NCI-H2196 (cell line): ENCODE measurements at regions not wholly inside any gene's neighbourhood (a gene's known extent, or its start where the extent isn't known, plus 50 kb on each side); places are given as distances from the start of the nearest gene placed in this dataset.
A peak's percentile ranks its signal among the peaks of the same experiment; 100 is the strongest.

ENCODE experiments used
- DNase-seq: peaks from one replicate; lab custom pipeline; 2025; ENCODE audit not compliant: unreplicated experiment; lab: John Stamatoyannopoulos, UW

DNA sequence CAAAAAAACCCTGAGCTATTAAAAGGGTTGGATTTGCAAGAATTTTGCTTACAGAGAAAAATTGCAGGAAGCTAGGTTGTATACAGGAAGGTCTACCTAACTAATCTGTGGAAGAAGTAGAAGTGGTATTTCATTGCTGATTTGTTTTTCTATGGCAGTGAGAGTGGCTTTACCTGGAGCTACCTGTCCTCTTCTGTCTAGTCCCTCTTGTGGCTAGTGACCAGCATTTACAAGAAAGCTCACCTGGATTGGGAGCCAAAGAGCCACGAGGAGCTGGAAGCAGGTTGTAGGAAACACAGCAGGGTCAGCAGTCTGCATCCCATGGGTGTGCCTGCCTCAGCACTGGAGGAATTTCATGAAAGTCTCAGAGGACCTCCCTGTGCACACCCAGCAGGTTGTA is 120.3 kb upstream of the RALGAPA2 start:
- no peak for DNase-seq

DNA sequence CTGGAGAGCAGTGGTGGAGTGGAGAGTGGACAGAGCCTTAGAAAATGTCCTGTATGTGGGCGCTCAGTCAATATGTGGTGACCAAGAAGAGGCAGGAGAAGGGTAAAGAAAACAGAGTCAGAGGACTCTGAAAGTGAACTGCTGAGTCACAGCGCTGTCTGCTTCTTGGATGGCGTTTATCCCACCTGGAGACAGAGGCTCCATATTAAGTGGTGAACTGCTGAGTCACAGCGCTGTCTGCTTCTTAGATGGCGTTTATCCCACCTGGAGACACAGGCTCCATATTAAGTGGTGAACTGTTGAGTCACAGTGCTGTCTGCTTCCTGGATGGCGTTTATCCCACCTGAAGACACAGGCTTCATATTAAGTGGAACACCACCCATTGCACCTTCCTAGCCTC is 119.3 kb upstream of the RALGAPA2 start:
- DNase-seq, result no peak

DNA sequence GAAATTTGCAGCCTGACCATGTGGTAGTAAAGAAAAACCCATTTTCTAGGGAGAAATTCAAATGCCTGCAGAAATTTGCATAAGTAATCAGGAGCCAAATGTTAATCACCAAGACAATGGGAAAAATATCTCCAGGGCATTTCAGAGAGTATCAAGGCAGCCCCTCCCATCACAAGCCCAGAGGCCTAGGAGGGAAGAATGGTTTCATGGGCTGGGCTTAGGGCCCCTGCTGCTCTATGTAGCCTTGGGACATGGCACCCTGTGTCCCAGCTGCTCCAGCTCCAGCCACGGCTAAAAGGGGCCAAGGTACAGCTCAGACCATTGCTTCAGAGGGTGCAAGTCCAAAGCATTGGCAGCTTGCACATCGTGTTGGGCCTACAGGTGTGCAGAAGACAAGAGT is 117.2 kb upstream of the RALGAPA2 start:
- DNase-seq, result no peak

DNA sequence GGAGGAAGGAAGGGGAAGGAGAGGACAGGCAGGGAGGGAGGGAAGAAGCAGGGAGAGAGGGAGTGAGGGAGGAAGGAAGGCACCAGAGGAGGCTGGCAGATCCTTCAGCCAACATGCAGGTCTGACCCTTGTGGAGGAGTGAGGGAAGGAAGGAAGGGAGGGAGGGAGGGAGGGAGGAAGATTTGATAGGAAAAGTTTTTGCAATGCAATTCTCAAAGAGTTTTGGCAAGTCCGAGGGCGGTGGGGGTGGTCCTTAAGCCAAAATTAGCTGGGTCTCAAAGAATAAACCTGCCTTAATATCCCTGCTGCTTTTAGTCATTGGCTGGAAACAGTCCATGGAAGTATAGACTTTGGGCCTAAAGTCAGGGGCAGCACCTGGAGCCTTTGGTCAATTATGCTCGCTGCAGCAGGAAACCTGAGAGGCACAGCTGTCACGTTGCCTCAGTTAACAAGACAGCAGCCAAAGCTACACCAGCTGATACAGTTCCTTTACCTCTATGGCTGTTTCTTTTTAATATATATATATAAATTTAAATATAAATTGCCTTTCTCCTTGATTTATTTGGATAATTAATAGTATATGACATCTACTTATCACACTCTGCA is 115.7 kb upstream of the RALGAPA2 start:
- DNase-seq, result peak; percentile 26

DNA sequence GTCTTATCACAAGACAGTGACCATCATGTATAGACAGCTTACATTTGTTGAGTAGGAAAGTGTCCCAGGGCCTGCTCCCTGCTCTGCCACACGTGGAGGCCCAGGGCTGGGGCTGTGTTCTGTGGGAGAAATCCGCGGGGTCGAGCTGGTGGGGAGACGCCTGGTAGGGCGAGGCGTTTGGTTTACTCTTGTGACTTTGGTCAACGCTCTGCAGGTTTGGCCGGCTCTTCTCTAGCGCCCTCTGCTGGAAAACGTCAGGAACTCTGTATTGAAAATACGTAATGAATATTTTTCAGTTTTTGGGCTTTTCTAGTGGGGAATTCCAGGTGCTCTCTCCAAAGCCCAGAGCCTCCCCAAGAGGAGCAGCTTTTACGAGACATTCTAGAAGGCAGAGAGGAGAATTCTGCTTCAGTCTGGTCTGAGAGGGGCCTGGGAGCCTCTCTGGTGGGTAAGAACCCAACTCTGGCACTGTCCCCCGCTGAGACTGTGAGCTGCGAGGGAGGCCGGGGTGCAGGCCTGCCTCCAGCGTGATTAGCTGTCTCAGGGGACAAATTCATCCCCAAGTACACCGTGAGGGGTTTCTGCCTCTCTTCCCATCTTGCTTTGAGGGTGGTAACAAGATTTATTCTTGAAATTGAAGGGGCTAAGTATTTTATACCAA is 112.6 kb upstream of the RALGAPA2 start:
- DNase-seq, result peak; percentile 72

DNA sequence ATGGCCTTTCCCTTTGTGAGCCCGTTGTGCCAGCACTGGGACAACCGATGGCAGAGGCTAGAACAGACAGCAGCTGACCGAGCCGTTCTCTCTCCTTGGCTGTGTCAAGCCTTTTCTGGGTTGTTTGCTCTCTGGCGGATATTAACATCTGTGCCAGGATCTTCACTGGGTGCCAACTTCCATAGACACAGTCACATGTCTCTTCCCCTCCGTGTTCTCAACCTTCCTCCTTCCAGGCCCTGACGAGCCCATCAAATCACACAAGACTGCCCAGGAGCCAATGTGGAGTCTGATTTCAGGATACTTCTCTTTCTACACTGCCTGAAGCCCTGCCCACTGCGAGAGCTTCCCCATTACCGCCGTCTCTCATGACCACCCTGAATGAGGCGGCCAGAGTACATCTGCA is 111.0 kb upstream of the RALGAPA2 start:
- DNase-seq, result peak; percentile 33

DNA sequence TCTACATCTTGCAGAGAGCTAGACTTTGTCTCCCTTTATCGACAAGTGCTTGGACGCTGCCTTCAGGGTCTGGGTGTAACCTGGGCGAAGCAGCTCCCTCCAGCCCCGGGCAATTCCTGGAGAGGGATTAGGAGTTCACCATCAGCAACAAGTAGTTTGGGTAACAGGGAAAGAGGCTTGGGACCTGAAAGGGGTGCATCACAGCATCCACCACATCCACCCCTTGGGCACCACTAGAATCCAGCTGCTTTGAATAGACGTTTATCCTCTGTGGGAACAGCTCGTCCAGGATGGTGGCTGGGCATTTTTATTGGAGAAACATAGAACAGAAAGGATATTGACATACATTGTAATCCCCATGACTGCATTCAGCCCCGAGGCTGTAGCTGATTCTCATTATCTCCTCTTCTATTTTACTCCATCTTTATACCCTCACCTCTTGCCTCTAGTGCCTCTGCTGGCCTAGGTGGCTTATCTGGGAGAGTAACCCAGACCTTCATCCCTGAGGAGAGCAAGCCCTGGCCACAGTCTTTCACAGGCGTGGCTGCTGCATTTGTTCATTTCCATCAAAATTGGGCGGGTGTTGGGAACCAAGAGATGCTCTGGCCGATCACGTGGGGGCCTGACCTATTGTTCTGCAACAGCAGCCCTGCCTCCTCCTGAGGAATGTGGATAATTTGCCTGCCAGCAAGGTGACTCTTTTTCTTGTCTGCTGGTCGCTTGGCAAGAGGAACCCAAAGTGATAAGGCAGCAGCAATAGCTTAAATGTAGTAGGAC is 109.2 kb upstream of the RALGAPA2 start:
- no peak for DNase-seq

DNA sequence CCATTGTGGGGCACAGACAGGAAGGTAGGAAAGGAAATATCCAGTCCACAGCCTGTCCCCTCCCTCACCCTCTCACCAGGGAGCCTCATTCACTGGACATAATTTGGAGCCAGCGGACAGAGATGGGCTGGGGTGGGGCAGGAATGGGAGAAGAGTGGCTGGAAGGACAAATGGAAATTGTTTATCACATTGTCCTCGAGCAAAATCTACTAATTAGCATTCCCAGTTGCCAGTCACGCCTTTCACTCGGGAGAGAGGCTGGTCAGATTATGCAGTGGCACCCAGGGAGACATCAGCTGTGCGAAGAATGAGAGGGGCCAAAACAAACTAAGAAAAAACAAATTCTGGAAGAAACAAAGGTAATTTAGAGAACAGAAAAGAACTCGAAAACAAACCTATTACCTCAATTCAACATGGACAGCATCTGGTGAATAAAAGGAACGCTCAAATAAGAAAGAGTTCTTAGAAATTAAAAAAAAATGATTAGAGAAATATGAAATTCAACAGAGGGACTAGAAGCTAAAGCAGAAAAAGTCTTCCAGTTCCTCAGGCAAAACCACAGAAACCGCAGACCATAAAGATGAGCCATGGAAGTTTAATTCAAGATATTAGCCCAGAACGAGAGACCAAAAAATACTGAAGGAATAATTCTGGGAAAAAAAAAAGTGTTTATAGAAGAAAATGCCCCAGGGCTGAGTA is 108.5 kb upstream of the RALGAPA2 start:
- DNase-seq, result no peak

DNA sequence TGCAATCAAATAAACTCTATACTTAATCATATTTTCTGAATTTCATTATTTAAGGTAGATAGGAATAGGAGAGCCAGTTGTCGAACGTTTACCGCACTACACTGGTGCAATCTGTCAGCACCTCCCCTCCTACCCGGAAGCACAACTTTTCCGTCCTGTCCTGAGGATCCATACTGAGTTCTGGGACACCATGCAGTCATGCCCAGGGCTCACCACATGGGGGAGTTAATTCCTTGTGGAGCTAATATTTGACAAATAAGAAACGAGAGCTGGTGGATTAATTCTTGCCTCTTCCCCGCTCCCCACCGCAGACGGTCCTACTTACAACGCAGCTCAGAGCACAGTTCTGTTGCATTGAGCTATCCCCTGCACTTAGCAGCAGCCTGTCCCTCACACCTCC is 107.7 kb upstream of the RALGAPA2 start:
- DNase-seq, result no peak

DNA sequence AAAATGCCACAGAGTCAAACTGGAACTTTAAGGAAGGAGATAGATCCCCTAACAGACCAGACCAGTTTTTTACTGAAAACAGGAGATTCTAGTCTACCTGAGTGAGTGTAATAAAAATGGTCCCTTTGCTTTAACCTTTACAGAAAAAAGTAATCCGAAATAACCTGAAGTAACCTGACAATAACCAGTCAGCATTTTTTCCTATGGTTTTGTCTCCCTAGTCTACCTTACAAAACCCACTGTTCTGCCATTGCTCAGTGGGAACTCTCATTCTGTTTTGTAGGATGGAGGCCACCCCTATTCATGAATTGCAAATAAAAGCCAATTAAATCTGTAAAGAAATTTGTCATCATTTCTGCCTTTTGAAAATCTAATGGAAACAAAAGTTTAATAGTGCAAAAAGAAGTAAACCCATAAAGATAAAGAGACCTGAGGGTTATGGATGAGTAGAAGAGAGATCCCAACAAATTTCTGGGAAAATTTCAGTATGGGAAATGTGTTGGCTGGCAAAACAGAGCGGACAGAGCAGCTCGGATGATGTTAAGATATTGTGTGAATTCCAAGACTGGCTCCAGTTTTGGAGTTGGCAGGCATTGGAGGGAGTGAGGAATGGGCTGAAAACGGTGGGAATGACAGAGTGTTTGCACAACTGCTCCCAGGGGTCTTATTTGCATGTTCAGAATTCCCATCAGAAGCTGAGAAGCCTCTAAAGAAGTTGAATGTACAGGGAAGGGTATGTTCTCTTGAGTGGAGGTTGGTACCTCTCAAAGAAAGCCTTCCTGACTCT is 104.7 kb upstream of the RALGAPA2 start:
- no peak for DNase-seq

DNA sequence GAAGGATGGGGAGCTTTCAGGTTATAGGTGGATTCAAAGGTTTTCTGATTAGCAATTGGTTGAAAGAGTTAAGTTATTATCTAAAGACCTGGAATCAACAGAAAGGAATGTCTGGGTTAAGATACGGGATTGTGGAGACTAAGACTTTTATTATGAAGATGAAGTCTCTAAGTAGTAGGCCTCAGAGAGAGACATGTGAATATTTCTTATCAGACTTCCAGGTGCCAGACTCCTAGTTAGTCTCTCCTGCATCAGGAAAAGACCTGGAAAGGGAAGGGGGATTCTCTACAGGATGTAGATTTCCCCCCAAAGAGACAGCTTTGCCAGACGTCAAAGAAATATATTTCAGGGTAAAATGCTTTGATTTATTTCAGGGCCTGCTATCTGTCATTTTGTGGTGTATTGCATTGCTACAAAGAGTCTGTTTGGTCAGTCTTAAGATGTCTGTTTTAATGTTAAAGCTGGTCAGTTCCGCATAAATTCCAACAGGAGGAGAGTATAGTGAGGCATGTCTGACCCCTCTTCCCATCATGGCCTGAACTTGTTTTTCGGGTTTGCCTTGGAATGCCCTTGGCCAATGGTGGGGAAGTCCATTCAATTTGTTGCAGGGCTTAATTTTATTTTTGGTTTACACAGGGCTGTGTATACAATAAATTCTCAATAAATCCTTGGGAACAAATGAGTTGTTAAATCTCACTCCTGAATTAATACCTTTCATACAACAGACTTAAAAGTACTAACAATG is 103.4 kb upstream of the RALGAPA2 start:
- DNase-seq, result no peak

DNA sequence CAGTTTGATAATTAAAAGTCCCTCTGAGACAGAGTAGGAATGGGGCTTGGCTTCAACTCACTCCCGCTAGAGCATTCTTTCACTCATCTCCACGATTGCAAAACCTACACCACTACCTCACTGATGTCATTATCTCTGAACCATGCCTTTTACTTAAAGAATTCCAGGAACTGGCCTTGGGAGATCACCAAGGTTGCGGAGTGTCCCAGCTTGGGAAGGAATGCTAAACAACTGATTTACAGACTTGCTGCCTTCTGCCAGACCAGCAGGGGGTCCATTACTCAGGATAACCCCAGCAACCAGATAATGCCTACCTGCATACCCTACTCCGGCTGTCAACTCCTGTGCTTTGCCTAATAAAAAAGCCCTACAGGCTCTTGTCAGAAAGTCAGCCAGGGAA is 102.2 kb upstream of the RALGAPA2 start:
- no peak for DNase-seq

DNA sequence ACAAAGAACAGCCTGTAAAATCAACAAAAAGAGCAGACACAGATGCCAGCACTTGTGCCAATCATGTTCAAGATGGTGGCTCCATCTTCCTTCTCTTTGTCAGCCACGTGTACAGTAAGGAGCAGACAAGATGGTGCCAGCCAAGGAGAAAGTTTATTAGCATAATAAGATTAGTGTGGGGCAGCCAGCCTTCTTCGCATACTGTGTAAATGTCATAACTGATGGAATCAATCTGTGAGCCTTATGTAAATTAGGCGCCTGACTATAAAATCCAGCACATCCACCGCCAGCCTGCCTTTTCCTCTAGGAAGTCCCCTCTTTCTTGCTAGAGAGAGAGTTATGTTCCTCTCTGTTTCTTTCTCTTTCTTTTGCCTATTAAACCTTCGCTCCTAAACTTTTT is 99.7 kb upstream of the RALGAPA2 start:
- DNase-seq, result no peak

DNA sequence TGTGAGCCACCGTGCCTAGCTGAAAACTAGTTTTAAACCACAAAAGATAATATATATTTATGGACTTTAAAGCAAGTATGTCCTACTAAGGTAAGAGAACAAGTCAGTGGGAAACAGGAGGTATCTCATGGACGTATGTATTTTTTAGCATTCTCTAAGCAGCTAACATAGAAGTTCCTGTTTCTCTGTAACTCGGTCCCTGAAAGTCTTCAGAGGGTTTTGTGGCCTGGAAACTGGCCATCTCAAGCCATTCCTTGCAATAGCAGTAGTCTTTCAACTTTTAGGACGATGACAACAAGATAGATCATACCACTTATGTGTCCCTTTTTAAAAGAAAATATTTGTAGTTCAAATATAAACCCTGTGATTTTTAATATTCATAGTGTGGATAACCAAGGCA is 95.6 kb upstream of the RALGAPA2 start:
- DNase-seq, result no peak

DNA sequence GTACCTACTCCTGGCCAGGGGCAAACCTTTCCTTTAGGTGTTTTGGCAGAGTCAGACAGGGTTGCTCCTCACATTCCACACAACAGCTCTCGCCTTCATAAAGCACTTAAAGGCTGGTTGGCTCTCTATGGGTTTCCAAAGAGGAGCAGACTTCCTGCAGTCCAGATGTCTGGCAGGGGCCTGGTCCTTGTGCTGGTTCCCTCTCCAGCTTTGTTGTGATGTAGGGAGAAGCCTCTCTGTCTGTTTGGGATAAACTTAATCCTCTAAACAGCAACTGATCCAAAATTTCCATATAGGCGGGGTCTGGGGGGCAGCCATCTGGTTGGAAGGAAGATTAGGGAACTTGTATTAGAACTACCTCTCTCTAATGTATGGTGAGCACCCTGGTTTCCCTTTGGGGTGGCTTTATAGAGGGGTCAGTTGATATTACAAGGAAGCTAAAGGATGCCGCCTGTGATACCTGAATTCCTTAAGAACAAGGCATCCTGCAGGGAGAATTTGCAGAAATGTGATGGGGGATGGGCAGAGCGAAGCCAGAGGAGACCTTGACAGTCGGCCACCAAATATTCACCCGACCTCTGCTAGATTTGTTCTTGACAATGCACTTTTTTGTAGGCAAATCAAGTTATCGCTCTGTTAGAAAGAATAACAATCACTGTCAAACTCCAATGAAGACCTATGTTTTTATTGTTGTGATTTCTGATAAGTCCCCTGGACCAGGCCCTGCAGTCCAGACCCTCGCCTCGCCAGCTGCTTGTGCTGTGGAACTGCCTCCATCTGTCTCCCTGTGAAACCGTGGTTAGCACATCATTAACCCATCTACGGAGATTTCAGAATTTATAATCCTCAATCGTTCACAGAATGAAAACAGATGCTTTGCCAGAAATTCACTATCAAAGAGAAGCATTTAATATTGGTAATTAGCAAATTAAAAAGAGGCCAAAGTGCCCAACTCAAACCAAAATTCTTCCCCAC is 94.0 kb upstream of the RALGAPA2 start:
- no peak for DNase-seq

DNA sequence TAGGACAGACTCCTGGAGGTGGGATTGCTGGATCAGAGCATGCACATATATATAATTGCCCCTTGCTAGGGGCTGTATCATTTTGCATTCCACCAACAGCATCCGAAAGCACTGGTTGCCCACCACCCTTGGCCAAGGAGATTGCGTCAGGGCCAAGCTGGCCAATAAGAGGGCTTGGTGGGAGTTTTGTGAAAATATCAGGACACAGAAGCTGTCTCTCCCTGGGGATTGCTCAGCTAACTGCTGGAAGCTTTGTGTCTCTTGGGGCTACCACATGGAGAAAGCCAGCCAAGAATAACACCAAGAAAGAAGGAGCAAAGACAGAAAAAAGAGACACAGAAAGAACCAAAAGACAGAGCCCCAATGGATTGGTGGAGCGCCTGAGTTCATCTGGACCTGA is 90.6 kb upstream of the RALGAPA2 start:
- DNase-seq, result no peak

DNA sequence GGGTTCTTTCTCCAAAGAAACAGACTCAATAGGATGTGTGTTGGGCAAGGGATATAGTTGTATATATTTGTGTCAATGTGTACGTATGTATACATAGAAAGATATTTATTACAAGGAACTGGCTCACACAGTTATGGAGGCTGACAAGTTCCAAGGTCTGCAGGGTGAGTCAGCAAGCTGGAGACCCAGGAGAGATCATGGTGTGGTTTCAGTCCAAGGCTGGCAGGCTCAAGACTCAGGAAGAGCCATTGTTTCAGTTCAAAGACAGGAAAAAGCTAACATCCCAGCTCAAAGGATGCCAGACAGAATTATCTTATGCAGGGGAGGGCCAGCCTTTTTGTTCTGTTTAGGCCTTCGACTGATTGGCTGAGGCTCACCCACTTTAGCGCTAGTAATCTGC is 89.9 kb upstream of the RALGAPA2 start:
- no peak for DNase-seq

DNA sequence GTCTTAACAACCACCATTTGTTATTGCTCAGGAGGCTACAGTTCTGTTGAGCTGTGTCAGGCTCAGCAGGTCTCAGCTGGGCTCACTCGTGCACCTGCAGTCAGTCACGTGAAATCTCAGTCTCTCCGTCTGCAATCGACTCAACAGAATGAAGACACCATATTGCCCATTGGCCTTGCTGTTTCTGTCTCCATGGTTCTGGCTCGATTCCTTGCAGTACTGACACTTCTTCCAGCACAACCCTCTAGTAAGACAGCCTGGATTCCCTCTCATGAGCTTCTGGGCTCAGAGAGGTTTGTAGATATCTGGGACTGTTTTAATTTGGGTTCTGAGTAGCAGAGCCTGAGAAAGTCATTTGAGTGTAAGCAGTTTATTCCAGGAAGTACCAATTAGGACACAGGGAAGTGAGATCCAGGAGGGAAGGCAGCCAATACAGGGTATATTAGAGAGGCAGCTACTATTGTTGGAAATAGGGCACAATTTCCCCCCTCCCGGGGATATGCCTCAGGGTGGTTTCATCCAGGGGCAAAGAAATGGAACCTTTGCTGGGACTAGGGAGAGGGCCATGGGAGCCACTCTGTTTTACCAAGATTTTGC is 87.4 kb upstream of the RALGAPA2 start:
- no peak for DNase-seq
